GM10248 (cell line): ENCODE measurements at regions not wholly inside any gene's neighbourhood (a gene's known extent, or its start where the extent isn't known, plus 50 kb on each side); places are given as distances from the start of the nearest gene placed in this dataset.

Experiments used
- CTCF ChIA-PET: fragments of 300-600 bp; sonication (Branson Sonifier 250); formaldehyde crosslinking; extraction: SDS; loops from one replicate; lab custom pipeline; 2021; ENCODE audit warnings: antibody characterized with exemption; lab: Yijun Ruan, JAX
- POLR2A ChIA-PET: fragments of 350-650 bp; sonication (Branson Sonifier 250); formaldehyde crosslinking; extraction: SDS; loops from one replicate; lab custom pipeline; 2020; ENCODE audit warnings: antibody characterized with exemption; lab: Yijun Ruan, JAX
- DNase-seq: peaks from one replicate; pipeline ENCODE4 v3.0.0; 2012; ENCODE audit errors: extremely low spot score
- TF ChIP-seq, protein P1 (sequence below): IDR thresholded peaks from 2 replicates; pipeline ENCODE4 v1.5.1; 2012; ENCODE audit warnings: mild to moderate bottlenecking, low read depth; ENCODE audit errors: extremely low read depth, missing control alignments, control extremely low read depth

DNA sequence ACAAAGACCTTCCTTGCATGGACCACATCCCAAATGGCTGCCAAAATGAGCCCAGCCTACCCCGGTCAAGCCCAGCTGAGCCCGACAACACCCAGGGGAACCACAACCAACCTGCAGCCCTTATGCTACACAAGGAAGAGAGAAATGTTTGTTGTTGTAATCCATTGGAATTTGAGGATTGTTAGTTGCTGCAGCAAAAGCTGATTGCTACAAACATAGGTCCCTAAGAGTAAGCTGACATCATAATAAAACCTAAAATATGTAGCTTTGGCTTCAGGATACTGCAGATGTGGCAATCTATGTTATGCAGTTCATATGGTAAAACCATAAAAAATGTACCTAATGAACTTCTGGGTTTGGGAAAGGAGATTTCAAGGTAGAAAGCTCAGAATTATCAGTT, 65.5 kb upstream of the DNAH14 start:
- ChIA-PET POLR2A (no interaction called here), CTCF (interaction anchor here (0.8 to 6.3 kb wide), 4 partner anchors 9 to 13 kb away, joined by 3 to 36 read pairs (median 11); no protein-coding TSS in a partner anchor)
- TF ChIP-seq, protein P1, sequence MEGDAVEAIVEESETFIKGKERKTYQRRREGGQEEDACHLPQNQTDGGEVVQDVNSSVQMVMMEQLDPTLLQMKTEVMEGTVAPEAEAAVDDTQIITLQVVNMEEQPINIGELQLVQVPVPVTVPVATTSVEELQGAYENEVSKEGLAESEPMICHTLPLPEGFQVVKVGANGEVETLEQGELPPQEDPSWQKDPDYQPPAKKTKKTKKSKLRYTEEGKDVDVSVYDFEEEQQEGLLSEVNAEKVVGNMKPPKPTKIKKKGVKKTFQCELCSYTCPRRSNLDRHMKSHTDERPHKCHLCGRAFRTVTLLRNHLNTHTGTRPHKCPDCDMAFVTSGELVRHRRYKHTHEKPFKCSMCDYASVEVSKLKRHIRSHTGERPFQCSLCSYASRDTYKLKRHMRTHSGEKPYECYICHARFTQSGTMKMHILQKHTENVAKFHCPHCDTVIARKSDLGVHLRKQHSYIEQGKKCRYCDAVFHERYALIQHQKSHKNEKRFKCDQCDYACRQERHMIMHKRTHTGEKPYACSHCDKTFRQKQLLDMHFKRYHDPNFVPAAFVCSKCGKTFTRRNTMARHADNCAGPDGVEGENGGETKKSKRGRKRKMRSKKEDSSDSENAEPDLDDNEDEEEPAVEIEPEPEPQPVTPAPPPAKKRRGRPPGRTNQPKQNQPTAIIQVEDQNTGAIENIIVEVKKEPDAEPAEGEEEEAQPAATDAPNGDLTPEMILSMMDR = no peak
- DNase-seq = no peak

DNA sequence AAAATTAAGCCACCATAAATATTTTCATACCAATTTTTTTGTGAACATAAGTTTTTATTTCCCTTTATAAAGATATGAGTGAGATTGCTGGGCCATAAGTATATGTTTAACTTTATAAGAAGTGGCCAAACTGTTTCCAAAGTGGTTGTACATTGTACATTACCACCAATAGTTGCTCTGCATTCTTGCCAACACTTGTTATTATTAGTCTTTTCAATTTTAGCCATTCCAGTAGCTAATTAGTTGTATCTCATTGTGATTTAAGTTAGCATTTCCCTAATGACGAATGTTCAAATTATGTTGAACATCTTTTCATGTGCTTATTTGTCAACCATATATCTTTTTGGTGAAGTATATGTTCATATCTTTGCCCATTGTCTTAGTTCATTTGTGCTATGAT, 64.0 kb upstream of the DNAH14 start:
- ChIA-PET POLR2A (no interaction called here), CTCF (no interaction called here)
- DNase-seq = no peak
- TF ChIP-seq, protein P1 = no peak

DNA sequence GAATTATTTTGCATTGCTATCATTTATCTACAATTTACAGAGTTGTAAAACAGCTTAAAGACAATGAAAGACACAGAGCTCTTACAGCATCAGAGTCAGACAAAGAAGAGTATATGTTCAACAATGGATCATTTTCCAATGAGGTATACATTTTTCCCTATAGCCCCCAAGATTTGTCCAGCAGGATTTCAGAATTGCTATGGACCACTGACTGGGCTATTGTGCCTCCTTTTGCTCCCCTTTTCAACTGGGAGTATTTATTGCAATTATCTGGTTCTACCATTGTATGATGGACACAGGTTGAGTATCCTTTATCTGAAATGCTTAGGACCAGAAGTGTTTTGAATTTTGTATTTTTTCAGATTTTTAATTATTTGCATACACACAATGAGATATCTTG, 62.5 kb upstream of the DNAH14 start:
- DNase-seq = no peak
- TF ChIP-seq, protein P1 = no peak
- ChIA-PET POLR2A (no interaction called here), CTCF (no interaction called here)

DNA sequence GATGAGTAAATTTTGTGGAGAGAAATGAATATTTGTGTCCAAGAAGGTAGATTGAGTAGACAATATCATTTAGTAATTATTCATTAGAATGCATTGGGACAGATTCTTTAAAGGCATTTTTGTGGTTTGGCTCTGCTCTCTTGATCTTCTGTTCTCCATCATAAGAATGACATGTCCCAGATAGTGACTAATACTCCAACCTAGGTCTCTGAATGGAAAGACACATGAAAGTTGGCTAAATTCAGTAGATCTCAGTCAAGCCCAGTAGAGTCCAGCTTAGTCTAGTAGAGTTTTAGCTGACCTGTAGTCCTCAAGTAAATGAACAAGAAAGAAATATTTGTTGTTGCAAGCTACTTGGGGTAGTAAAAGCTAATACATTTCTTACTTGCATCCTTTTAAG, 61.8 kb upstream of the DNAH14 start:
- DNase-seq = no peak
- TF ChIP-seq, protein P1 = no peak
- CTCF ChIA-PET = interaction anchor here (1.8 kb wide), 1 partner anchor 10 kb away, joined by 4 read pairs; no protein-coding TSS in a partner anchor
- POLR2A ChIA-PET = no interaction called here

DNA sequence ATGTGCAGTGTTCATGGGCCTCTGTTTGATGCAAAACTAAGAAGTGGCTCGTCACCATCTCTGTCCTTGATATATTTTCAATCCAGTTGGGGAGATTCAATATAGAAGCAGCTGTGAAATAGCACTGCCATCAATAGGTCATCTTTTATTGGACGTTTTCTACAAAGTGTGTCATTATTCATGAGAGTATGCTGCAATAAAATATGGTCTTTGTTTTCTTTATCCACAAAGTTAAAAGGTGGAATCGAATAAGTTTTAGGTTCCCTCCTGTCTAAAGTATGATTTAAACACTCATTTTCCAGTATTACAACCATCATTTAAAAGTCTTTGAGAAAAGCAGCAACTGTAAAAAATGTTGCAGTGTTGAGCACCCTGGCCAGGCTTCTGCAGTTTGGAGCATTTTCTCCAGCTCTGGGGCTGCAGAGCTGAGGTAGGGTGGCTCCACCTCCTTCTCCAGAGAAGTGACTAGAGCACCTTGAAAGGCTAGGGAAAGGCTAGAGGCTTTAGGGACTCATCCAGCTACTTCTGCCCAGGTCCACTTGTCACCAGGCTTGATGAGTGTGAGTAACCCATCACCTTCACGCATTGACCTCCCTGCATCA, 56.5 kb upstream of the DNAH14 start:
- ChIA-PET CTCF (interaction anchor here (1.4 to 2.4 kb wide), 2 partner anchors 9 to 360 kb away, joined by 3 to 10 read pairs; no protein-coding TSS in a partner anchor), POLR2A (no interaction called here)
- no peak for DNase-seq
- TF ChIP-seq, protein P1 = no peak

DNA sequence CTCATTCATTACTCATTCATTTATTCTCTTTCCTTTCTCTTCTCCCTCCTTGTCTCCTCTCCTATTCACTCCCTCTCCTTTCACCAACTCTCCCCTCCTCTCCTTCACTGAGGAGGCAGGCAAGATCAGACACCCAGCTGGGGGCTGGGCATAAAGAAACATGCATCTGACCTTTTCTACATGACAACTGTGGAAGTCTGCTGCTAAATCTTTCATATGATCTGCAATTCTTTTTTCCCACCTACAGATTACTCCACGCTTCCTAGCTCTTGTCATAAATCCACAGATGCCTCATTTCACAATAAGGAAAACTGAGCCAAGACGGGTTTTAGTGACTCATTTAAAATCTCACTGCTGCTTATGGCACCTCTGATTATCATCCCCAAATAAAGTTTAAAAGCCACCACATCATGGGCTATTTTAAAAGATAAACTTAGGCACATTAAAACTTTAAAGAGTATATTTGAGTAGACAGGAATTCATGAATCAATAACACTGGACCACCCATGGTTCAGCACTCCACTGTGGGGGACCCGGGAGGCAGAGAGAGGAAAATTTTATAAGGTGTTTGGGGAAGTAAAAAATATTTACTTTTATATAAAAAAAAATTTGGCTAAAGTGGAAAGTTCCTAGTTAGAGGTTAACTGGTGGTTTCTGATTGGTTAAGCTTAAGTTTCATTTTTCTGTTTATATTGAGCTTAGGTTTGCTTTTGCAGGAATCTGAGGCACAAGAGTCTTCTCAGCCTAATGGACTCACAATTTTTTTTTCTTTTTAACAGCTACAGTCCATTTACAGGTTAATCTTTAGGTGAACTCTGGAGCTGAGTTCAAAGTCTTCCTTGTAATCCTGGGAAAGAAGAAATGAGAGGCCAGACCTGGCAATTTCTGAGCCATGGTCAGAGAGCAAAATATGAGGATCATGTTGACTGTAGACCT, 55.8 kb upstream of the DNAH14 start:
- TF ChIP-seq, protein P1 = no peak
- DNase-seq = no peak
- ChIA-PET CTCF (interaction anchor here (1.2 to 2.4 kb wide), 3 partner anchors 10 to 361 kb away, joined by 3 to 10 read pairs (median 3); no protein-coding TSS in a partner anchor), POLR2A (no interaction called here)
